GM19025 (cell line): ENCODE measurements at regions not wholly inside any gene's neighbourhood (a gene's known extent, or its start where the extent isn't known, plus 50 kb on each side); places are given as distances from the start of the nearest gene placed in this dataset.
"Not testable (repeated sequence)": the region's sequence is repeated elsewhere in the genome, so short reads cannot be mapped to it uniquely, and the experiment has no call there.

Source experiments
- ATAC-seq: cut with Tn5 transposase; IDR thresholded peaks from one replicate; pipeline ENCODE4 v1.9.1; 2021; ENCODE audit warnings: mild to moderate bottlenecking, low read depth, moderate library complexity; ENCODE audit not compliant: unreplicated experiment

DNA sequence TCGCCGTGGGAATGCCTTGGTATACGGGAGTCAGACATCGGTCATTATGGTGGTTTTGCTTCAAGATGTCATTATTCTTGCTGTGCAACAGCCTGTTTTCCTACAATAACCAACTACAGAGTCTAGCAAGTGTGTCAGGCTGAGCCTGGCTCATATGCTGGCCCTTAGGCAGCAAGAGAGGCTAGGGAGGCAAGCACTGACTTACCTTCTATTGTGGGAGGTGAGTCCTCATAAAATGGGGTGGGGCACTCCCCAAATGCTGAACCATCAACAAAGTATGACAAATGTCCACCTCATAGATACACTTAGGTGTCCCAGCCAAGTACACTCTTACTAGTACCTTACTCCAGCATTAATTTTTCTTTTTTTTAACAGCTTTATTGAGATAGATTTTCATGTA, 77.0 kb upstream of the ATL2 start:
- no peak for ATAC-seq

DNA sequence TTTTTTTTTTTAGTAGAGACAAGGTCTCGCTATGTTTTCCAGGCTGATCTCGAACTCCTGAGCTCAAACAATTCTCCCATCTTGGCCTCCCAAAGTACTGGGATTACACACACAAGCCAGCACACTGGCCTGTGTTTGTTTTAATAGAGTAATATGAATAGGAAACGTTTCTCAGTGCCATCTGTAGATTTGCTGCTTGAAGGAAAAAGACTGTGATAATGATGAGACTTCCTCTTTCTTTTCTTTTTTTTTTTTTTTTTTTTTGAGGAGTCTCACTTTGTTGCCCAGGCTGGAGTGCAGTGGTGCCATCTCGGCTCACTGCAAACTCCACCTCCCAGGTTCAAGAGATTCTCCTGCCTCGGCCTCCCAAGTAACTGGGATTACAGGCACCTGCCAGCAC, 74.7 kb upstream of the ATL2 start:
- ATAC-seq: not testable (repeated sequence)

DNA sequence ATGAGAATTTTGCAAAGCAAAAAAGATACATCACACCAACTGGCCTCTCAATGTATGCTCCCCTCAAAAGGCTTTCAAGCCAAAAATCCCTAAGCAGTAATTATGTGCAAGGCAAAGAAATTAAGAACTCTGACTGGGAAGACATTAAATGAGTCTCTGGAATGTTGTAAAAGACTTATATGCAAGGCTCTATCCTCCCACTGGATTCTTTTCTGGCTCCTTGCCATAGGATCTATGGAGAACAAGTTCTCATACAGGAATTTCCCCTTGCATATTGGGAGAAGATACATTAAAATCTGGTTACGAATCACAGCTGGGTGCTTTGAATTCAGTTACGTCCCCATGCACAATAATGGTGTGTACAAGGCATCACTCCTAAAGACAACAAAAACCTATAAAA, 73.4 kb upstream of the ATL2 start:
- no peak for ATAC-seq

DNA sequence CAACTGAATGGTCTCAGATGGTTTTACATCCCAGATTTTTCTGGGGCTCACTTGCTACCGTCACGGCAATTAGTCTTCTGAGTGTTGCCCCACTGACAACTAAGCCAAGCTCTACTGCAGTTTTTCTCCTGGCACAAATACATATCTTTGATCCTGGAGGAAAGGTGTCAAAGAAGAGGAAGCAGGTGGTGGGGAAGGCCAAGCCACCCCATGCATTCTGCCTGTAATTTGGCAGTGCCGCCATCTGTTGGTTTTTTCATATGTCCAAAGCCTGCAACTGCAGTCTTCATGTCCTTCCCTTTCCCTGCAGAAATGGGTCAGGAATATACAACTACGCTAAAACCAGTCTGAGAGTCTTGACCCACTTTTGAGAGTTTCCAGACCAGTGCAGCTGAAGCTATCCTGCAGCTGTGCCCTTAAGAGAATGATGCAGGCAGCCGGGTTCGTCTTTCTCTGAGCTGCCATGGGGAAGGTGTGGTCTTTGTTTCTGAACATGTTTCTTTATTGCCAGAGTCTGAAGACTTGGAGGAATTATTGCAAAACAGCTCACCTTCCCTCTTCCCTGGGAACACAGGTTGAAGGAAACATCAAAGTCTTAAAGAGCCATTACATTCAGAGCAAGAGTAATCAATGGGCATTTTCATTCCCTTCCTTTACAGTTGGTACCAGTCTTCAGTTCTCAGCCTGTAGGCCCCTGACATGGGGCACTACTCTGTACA, 71.8 kb upstream of the ATL2 start:
- no peak for ATAC-seq

DNA sequence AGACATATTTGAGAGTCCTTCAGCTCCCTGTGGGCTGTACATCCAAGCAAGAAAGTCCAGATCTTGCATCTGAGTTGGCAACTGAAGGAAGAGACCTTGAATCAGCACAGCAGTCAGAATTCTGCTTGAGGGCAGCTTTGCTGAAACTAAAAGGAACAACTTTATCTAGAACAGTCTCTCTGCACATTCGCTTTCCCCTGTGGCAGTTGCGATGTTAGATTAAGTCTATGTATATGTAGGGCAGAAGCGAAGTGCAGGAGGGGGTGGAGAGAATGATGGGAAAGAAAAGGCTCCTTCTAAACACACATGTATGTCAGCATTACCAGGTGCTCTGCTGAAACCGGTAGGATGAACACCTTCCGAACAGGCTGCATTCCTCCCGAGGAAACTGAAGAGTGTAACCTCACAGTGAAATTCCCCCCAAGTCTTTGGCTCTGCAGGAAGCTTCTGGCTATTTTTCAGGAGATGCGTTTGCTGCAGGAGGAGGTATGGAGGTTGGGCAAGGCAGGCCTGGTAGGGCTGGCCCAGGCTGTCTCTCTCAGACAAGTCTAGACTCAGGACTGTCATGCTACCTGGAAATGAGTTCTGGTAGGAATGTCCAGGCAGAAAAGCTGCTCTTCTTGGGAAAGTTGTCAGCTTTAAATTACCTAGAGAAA, 70.0 kb upstream of the ATL2 start:
- no peak for ATAC-seq

DNA sequence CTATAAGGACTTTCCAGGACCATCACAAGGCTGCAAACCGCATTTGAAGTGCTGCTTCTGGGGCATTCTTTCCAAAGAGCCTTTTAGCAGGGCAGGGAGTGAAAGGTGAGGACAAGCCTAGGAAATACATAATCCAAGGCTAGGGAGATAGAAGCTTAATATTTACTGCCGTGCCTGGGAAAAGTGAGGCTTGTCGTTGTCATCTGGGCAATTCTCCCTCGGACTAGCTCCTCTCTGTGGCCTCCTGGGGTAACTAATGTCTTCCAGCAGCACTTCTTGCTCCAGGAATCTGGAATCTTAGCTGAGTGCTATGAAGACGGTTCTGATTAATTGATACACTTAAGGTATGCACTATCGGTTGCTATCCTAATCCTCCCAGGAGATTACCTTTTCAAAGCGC, 69.3 kb upstream of the ATL2 start:
- ATAC-seq: no peak

DNA sequence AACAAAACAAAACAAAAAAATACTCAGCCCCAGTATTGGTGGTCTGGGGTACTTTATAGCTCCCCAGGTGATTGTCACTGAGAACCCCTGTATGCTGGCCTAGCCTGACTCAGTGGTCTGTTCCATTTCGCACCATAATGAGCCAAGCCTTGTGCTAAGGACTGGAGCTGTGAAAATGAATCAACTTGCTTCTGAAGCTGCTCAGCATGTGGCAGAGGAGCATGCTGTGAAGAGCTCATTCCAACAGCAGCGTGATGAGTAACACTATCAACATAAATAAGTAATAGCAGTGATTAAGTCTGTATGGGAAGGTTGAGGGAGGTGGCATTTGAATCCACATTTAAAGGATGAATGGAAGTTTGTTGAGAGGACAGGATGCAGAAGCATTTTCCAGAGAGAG, 67.2 kb upstream of the ATL2 start:
- no peak for ATAC-seq

DNA sequence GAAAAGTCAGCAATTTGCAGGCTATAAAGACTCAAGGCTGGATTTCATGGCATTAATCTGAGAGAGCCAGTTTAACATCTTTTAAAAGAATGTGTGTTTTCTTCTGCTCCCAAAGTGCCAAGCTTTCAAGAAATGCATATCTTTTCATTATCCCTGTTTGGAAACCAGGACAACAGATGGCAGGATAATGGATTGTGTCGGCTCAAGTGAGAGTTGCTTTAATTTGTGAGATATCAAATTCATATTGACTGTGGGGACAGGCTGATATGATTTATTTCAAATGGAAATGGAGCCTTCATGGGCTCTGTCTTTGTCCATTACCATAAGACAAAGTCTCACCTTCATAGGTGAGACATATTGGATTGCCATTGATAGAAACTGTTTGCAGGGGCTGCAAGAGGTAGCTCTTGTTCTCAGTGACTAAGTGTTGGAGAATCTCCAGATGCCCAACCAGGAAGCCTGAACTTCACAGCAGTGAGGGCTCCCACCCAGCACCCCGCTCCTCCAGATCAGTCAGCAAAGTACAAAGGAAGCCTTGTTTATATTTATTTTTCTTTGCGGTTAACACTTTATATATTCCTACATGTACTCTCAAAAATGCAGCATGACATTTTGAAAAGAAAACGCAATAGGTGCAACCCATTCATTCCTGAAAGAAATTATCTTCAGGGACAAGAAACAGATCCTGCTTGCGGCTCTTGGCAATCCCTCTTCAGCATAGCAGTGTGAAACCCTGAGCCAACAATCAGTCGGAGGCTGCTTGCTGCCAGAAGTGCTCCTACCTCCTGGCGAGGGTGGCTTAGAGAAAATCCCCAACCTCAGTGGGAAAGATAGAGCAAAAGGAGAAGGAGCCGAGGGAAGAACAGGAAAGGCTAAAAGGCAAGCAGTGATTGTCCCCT, 65.8 kb upstream of the ATL2 start:
- no peak for ATAC-seq

DNA sequence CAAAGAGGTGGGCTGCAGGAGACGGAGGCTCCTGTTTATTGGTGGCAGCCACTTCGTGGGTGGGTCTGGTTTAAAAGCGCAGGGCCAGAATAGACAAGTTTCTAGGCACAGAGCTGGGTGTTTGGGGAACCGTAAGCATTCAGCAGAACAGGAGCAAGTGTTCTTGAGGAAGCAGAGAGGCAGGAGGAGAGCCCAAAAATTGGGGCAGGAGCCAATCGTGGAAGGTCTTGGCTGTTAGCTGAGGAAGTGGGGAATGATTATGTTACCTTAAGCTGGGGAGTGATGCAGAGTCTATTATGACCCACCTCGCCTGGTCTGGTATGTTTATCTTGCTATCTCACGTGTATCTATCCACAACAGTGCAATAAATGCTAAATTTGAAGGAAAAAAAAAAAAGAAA, 64.3 kb upstream of the ATL2 start:
- no peak for ATAC-seq

DNA sequence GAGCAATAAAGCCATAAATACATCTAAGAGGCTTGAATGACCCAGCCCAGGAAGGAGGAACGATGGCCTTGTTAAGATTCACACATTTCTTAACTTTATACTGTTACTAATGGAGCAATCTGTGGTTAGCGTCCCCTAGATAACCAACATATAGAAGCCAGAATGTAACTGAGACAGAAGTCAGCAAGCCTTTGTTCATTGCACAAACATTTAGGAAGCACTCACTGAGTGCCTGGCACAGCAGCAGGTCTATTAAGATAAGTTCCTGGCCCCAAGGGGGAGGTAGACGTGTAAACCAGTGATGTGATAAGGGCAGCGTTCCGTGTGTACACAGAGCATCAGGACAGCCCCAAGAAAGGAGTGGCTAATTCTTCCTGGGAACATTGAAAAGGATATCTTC, 63.6 kb upstream of the ATL2 start:
- ATAC-seq: no peak

DNA sequence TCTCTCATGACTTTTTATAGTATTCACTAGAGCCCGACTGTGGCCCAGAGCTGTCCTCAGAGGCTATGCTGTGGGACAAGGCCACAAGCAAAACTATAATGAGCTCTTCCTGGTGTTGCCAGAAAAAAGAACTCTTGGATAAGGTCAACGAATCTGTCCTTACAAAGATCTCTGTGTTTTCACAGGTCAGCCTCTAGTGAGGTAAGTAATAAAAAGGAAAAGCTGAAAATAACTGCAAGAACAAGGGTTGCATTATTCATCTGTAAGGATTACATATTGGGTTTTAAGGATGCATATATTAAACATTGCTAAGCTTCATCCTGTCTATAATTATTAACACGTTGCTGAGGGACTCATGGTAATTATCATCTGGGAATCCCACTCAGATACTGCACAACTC, 62.8 kb upstream of the ATL2 start:
- ATAC-seq: no peak

DNA sequence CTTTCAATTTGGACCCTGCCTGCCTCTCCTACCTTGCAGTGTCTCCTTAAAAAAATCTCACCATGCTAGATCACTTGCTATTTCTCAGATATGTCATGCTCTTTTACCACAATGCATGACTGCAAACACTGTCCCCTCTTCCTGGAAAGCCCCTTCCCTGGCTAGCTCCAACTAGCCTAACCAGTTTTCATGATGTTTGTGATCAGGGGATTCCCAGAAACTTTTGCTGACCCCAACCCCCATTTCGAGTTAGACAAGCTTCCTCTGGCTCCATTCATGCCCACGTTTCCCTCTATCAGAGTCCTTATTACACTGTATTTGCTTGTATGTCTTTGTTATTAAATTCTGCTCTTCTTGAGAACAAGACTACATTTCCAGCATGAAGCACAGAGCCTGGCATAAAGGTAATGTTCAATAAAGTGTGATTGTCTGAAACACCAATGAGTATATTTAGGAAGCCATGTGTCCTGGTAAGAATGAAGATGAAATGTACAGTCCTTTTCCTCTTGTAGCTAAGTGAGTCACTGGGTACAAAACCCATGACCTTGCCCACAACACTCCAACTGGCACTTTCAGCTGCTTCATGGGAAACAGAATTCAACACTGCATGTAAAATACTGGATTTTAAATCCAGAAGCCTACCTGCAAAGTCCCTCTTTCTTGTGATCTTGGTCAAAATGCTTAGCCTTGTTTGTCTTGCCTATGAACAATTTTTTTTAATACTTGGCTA, 62.0 kb upstream of the ATL2 start:
- ATAC-seq: peak; percentile 86

DNA sequence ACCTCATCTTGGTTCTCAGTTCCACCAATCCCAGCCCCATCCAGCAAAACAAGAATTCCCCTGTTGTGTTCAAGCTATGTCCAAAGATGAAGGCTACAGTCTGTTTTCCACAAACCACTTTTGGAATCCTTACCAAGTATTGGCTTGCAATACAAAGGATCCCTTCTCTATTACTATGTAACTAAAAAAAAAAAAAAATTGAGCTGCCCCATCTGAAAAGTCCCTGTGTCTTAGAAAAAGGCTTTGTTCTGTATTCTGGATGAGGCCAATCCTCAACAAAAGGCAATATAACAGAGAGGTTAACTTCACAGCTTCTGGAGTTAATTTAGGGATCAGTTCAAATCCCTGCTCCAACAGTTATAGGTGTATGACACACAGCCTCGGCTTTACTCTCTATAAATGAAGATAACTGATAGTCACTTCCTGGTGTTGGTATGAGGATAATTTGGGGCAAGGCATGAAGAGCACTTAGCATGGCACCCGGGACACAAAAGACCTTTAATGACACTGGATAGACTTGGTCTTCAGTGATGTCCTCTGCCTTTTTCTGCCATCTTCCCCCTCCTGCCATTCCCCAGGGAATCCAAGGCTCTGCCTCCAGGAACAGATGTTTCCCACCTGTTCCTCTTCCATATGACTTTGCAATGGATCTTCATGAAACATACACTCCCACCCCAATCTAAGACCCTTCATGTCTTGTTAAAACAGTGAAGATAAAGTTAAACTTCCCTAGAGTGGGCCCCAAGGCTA, 61.2 kb upstream of the ATL2 start:
- no peak for ATAC-seq

DNA sequence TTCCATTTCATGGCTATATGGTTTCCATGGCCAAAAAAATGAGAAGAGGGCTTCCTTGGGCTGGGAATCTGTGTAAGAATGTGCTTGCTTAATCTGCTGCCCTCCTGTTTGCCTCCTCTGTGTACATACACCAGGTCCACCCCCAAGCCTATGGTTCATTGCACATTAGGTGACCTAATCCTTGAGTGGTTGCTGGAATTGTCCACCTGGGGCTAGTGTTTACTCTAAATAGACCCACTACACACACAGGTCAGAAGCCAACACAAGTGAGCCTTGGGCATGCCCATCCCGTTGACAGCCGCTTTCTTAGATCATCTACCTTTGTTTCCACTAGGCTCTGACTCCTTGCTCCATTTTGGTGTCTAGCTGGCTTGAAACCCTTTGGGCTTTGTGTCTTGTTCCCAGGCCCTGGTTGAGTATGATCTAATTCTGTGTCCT, 59.2 kb upstream of the ATL2 start:
- no peak for ATAC-seq

DNA sequence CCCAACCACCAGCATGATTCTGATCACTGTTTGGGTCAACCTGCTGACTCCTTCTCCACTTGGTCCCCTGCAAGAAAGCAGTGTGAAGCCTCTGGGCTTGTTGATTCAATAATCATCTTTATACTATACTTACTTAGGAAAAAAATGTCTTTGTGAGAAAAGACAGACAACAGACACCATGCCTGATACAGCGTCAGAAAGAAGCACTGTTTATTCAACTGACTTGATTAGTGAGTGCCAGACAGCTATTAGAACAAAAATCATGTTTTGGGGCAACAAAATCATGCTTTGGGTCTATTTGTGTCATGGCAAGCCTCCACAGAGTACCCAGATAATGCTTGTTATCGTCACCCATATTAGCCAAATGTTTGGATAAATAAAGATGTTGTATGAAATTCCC, 58.7 kb upstream of the ATL2 start:
- ATAC-seq: no peak

DNA sequence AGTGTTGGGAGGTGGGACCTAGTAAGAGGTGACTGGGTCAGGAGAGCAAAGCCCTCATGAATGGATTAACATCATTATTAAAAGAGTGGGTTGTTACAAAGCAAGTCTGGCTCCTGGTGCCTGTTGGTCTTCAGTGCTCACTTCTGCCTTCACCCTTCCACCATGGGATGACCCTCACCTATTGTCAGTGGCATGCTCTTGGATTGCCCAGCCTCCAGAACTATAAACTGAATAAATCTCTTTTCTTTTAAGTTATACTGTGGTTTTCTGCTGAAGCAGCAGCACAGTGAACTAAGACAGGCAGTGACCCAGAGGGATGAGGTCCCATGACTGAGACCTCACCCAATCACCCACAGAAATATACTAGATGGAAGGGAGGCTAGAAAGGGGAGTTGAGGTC, 57.5 kb upstream of the ATL2 start:
- ATAC-seq: no peak

DNA sequence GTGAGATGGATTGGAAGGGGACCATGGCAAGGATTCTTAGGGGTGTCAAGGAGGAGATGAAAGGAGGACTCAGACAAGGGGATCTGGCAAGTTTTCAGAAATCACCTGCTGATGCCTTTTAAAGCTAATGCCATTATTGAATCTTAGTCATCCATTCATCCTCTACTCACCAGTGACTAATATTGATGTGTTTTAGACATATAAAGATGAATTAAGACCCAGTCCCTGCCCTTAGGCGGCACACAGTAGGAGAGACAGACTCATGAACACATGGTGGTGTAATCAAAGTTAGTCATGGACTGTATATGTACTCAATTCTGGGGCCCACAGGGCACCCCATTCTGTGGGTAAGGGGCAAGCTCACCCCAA, 56.5 kb upstream of the ATL2 start:
- no peak for ATAC-seq

DNA sequence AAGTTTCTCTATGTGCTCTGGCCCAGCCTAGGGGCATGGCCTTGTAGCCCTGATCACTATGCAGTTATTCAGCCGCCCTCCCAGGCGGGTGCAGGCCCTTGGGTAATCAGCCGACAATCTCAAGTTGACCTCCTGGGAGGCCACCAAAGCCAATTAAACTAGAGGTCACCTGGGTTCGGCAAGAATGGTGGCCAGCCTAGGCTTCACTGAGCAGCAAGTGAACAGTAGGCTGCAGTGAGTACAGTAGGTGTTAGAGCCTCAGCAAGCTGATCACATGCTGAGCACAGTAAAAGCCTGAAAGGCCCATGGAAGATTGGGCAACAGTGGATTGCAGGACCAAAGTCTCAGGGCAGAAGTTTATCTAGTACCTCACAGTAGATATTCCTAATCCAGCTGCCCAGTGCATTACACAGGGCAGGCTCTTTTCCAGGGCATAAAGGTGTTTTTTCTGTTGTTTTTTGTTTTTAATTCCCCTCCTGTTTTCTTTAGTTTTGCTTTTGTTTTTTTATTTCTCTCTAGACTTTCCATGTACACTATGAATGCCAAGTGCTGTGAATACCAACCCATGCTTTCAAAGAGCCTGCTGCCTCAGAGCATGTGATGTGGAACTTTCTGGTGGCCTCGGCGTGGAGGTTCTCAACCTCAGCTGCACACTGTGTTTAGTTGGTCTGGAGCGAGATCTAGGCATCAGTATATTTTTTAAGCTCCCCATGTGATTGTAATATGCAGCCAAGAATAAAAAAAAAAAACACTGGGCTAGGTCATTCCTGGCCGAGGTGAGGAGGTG, 55.9 kb upstream of the ATL2 start:
- no peak for ATAC-seq

DNA sequence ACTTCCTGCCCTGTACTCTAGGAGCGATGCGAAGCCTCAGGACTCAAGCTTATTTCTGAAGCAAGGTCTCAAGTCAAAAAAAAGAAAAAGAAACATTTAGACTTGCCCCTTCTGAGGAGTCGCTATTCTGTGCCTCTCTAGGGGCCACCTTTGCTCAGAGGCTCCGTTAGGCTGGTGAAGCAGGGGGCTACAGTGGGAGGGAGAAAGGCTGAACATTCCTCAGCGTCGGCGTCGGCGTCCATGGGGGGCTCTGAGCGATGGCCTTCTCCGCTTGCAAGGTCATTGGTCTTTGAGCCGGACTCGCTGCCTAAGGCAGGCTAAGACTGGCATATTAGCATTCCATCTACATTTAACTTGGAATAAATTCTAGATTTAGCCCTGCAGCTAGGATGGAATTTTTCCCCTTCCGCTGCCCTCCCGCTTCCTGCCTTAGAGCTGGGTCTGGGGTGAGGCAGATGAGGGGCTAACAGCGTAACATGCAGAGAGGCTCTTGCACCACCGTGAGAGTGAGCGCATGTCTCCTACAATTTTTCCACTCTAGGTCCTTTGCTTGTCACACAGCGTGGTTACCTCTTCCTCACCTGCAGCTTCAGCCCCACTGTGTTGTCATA, 53.6 kb upstream of the ATL2 start:
- ATAC-seq: no peak
